LNCaP clone FGC (cell line): ENCODE measurements at regions not wholly inside any gene's neighbourhood (a gene's known extent, or its start where the extent isn't known, plus 50 kb on each side); places are given as distances from the start of the nearest gene placed in this dataset.

Source experiments
- DNase-seq: peaks from one replicate; pipeline ENCODE4 v3.0.0-alpha.2; 2011; ENCODE audit warnings: low read depth
- H3K4me3 ChIP-seq: 2 replicates; pipeline ENCODE4 v1.5.1; 2011; ENCODE audit warnings: mild to moderate bottlenecking, low read depth, low read length, control low read depth
- TF ChIP-seq, protein P1 (sequence below): IDR thresholded peaks from 2 replicates; pipeline ENCODE4 v1.5.1; 2012; ENCODE audit warnings: mild to moderate bottlenecking; ENCODE audit not compliant: control insufficient read depth, insufficient read depth; ENCODE audit errors: extremely low read depth

DNA sequence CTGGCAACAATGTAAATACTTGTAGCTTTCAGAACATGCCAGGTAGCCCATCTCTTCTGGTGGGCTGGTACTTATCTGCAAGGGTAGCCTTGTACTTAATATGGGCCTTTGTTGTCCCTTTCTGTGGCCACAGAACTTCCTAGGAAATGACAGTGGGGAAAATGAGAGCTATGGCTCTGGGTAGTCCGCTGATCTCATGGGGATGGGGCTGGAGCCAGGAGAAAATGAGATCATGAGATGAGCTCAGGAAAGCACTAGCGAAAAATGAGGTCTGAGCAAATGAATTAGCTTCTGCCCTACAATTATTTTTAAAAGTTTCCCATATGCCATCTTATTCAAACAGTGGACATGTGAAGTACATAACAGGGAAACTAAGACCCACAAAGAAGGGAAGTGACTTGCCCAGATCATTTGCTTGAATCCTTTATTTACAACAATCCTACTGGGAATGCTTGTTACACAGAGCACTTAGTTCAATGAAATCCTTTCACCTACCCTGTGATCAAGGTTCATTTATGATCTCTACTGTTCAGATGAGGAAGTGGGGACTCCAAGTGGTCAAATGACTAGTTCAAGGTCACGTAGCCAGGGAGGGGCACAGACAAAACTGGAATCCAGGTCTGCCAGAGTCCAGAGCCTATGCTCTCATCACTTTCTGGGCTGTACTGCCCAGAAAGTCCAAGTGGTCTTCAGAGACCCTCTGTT, 87.1 kb downstream of the PTPRS start:
- no peak overlapping the region for H3K4me3 ChIP-seq
- DNase-seq, result no peak
- TF ChIP-seq, protein P1, sequence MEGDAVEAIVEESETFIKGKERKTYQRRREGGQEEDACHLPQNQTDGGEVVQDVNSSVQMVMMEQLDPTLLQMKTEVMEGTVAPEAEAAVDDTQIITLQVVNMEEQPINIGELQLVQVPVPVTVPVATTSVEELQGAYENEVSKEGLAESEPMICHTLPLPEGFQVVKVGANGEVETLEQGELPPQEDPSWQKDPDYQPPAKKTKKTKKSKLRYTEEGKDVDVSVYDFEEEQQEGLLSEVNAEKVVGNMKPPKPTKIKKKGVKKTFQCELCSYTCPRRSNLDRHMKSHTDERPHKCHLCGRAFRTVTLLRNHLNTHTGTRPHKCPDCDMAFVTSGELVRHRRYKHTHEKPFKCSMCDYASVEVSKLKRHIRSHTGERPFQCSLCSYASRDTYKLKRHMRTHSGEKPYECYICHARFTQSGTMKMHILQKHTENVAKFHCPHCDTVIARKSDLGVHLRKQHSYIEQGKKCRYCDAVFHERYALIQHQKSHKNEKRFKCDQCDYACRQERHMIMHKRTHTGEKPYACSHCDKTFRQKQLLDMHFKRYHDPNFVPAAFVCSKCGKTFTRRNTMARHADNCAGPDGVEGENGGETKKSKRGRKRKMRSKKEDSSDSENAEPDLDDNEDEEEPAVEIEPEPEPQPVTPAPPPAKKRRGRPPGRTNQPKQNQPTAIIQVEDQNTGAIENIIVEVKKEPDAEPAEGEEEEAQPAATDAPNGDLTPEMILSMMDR, result no peak

- TF ChIP-seq, protein P1, result no peak
- no peak for DNase-seq
Measured at GRCh38 chr19:5251096-5252065, 89.2 kb downstream of the PTPRS start.

DNA sequence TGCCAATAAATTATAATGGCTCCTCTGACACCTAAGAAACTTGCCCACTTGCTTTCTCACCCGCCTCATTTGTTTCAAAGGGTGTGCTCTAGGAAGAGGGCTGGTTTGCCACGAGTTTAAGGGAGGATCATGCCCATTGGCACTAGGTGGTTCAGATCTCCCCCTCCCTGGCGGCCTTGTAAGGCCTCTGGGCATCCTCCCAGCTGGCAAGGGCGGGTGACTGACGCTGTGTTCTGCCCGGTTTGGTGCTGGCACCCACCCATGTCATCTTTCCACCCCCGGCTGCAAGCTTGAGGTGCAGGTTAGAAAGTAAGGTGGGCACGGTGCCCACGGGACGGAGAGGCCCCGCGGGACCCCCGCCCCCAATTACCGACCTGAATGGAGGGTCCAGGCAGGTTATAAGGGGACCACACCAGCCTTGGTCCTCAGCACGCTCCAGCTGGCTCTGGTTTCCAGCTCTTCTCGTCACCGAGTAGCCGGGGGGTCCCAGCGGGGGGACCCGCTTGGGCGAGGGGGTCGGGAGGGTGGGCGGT, 90.4 kb downstream of the PTPRS start:
- TF ChIP-seq, protein P1, result no peak
- no peak overlapping the region for H3K4me3 ChIP-seq
- no peak for DNase-seq

More at GRCh38 chr19:5251096-5252065, 89.2 kb downstream of the PTPRS start:
- H3K4me3 ChIP-seq, result no peak overlapping the region

DNA sequence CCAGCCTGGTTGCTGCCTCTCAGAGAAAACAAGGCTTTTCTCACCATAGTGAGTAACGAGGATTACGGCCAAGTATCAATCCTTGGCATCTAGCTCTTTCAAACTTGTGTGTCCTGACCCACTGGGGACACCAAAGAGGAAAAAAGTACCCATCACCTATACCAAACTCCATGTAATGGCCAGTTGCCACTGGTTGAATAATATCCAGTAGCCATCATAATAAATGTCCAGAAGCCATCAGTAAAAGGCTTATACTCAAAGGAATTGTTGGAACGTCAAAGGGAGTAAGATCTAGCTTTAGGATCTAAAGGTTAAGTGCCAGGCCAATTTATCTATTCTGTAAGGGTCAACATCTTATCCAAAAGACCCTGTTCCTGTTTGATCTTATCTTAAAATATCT, 91.1 kb downstream of the PTPRS start:
- no peak for DNase-seq
- H3K4me3 ChIP-seq, result no peak overlapping the region
- TF ChIP-seq, protein P1, result no peak

DNA sequence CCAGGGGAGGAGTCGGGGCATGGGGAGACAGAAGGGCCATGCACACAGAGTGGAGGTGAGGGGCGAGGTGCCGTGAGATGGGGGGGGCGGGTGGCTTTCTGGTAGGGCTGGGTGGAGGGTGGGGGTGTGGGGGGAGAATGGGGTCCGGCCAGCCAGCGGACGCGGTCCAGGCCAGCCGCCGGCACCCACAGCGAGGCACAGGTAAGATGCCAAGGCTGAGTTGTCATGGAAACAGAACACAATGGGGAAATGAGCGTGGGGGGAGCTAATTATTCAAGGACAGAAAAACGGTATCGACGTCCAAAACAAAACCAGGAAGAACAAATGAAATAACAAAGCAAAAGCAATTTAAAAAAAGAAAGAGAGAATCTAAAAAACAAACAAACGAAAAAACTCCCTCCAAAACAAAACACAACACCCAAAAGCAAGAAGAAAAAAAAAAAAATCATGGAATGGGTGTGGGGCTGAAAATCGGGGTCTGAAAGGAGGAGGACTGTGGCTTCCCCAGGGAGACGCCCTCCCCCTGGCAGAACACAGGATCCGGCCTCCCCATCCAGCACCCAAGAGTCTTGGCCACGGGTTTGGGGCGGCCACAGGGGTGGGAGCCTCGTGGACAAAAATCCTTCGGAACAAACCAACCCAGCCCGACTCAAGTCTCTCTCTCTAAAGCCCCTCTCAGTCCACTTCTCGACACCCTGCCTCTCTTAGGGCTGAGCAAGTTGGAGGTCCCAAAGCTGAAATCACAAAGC, 92.5 kb downstream of the PTPRS start:
- no peak for DNase-seq
- TF ChIP-seq, protein P1, result no peak
- H3K4me3 ChIP-seq, result no peak overlapping the region

DNA sequence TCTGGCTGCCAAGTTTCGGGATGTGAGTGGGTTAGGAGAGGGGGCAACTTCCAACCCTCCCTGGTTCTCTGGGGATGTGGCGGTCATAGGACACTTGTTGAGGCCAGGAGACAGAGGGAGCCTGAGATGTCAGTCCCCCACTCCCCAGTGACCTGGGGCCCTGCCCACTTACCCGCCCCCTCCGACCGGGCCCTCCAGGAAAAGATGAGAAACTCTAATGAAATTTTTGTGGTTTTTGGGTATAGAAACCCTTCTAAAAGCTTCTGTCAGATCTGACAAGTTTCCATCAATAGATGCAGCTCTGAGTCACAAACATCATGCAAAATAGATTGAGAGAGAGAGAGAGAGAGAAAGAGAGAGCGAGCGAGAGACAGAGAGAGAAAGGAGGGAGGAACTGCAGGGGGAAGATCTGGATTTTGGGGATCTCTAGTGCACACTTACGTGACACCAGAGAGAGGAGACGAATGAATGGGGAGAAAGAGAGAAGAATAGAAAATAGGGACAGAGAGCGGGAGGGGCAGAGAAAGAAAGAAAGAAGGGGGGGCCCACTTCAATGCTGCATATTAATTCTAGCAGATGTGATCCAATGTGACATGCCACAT, 94.0 kb downstream of the PTPRS start:
- no peak for DNase-seq
- no peak overlapping the region for H3K4me3 ChIP-seq
- TF ChIP-seq, protein P1, result no peak
